HG03139 (cell line): ENCODE measurements at regions not wholly inside any gene's neighbourhood (a gene's known extent, or its start where the extent isn't known, plus 50 kb on each side); places are given as distances from the start of the nearest gene placed in this dataset.
"Not testable (repeated sequence)": the region's sequence is repeated elsewhere in the genome, so short reads cannot be mapped to it uniquely, and the experiment has no call there.

Source experiments
- ATAC-seq: cut with Tn5 transposase; IDR thresholded peaks from one replicate; pipeline ENCODE4 v1.9.1; 2021; ENCODE audit not compliant: unreplicated experiment

- no peak for ATAC-seq
Measured at GRCh38 chr2:65749545-65749944, 317.1 kb upstream of the SPRED2 start.

DNA sequence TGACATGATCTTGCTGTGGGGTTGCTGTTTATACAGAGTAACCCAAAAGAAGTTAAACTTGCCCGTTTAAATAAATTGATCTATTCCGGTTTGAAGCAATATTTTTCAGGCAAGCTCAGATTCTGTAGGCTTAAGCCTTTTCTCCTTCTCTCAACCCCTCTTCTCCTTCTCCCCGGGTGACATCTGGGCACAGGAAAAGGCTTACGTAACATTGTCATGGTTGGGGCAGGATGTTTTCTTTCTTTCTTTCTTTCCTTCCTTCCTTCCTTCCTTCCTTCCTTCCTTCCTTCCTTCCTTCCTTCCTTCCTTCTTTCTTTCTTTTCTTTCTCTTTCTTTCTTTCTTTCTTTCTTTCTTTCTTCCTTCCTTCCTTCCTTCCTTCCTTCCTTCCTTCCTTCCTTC is 315.5 kb upstream of the SPRED2 start:
- ATAC-seq = not testable (repeated sequence)

- no peak for ATAC-seq
Measured at GRCh38 chr2:65746931-65747675, 314.7 kb upstream of the SPRED2 start.

DNA sequence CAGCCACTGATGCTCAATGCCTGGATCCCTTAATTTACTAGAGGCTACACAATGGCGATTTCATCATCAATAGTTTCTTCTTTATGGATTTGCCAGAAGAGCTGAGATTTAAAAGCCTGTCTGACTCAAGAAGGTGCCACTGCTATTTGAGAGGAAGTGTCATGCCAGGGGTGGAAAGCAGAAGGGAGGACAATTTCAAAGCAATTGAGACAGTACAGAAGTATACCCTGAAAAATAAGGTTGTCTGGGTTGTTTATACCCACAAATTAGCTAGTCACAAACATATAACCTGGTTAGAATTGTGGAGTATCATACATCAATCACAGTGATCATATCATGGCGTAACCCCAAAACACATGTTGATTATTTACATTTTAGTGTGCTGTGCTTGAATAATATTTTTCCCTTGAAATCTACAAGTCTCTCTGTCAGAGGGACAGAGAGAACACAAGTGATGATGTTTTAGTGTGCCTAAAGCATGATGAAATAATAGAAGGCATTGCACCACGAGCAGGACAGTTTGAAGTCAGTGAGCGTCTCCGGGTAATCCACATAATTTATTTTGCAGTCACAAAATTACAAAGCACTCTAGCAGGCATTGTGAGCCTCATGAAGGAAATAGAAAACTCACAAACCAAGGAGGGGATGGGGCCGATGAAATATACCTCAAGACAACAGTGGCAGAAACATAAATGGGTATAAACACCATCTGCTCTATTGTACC is 312.2 kb upstream of the SPRED2 start:
- ATAC-seq = no peak

GRCh38 chr2:65742977-65743376 is 310.6 kb upstream of the SPRED2 start:
- no peak for ATAC-seq

GRCh38 chr2:65739927-65740326 is 307.5 kb upstream of the SPRED2 start:
- ATAC-seq = no peak

- no peak for ATAC-seq
Measured at GRCh38 chr2:65737452-65738011, 305.1 kb upstream of the SPRED2 start.

DNA sequence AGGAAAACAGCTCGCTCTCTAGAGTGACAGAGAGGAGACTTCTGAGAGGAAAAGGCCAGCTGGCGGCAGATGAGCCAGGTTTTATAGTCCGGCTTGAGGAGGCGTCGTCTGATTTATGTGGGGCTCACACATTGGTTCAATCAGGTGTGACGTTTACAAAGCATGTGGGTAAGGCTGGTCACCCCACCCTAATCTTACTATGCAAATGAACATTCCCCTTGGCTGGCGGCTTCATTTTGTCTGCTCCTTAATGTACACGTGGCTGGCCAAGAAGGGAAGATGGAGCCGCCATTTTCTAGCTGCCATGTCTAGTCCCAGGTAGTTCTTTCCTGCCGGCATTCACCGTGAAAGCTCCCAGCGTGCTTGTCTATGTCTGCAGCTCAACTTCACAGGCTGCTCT is 299.1 kb upstream of the SPRED2 start:
- ATAC-seq = no peak

- ATAC-seq = no peak
Measured at GRCh38 chr2:65730186-65730585, 297.8 kb upstream of the SPRED2 start.

DNA sequence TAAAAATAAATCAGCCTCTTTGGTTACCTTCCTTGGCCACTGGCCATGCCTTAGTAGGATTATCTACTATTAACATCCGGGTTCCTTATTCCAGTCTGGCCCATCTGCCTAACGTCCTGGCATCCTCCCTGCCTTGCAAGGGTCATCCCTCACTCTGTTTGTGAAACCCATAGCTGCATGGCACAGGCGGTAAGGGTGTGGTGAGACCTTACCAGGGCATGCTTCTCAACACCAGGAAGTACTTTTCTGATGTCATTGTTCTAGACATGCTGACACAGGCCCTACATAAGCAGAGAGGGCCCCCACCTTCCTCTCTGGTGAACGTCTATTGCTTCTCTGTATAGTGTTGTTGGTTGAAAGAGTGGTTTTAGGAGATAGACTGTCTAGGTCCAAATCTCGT is 296.8 kb upstream of the SPRED2 start:
- ATAC-seq = no peak

GRCh38 chr2:65728477-65729180 is 296.2 kb upstream of the SPRED2 start:
- no peak for ATAC-seq

DNA sequence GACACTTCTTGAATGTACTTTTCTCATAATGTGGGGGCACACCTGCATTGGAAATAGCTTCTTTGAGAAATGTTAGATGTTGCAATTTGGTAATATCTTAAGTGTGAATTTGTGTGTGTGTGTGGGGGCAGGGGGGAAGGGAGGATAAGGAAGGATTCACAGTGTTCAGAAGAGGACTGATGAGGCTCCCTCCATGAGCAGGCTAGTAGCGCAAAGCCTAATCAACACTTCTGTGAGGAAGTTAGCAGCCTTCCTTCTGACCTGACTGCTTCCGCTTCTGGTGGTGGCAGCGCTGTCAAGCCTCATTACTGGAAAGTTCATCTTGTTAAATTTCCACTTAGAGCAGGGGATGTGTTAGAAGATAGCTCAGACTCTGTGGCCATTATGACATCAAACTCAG is 295.4 kb upstream of the SPRED2 start:
- no peak for ATAC-seq

- no peak for ATAC-seq
Measured at GRCh38 chr2:65727381-65727780, 295.0 kb upstream of the SPRED2 start.

DNA sequence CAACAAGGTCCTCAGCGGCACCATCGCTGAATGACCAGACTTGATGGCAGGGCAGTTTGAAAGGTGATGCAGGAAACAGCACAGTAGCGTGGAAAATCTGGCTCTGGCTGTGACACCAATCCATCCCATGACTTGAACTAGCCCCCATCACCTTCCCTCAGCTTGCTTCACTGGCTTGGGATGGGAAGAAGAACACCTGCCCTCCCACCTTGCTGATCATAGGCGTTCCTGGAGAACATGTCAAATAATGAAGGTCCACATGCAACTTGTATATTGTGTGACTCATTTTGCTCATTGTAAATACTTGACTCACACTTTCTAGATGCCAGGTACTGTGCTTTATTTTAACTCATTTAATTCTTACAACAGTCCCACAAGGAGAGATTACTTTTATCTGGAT is 292.4 kb upstream of the SPRED2 start:
- ATAC-seq = no peak

DNA sequence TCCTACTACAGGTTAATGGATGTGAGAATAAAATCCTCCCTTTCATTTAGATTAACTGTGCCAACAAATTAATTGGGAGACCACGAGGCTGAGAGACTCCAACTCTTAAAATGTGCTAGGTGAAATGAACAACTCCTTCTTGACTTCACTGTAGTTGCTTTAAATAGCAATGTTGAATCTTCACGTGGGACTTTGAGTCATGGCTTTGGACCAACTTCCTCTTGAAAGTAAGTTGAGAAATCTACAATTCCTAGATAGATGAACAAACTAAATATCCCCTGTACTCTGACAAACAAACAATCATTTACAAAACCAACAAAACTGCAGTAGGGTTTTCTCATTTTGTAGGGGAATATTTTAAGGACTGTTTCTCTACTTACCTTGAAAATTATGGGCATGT is 291.9 kb upstream of the SPRED2 start:
- ATAC-seq = no peak

GRCh38 chr2:65722028-65722778 is 289.8 kb upstream of the SPRED2 start:
- no peak for ATAC-seq

GRCh38 chr2:65716698-65717097 is 284.3 kb upstream of the SPRED2 start:
- ATAC-seq = no peak

DNA sequence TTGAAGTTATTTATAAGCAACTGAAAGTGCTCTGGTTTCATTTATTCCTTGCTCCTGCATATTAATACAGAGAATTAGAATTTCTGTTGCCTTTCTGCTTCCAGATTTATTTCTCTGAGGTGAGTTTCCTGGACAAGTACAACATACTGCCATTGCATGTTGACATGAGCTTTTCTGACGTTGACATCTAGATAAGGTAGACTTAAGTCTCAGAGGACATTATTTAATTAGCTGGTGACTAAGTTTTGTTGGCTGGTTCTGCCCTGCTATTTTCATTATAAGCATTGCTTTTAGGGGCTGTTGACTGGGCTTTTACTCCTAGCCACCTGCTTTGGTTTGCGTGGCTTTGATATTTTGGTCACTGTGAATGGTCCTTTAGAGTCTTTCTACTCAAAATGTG is 282.9 kb upstream of the SPRED2 start:
- no peak for ATAC-seq

DNA sequence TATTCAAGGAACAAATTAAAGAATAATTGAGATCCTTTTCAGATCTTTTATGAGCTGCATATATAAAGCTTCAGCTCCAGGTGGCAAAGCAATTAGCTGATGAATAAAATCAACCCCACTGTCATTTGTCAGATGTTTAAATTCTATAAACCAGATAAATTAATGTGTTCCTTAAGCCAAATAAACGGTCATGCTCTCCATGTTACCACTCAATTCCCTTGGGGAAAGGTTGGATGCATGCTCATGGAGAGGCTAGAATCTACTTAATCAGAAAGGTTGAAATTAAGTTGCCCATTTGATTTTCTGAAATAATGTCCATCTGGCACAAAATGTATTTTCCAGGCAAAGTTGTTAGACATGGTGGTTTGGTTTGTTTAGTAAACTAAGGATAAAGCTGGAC is 282.5 kb upstream of the SPRED2 start:
- no peak for ATAC-seq

- no peak for ATAC-seq
Measured at GRCh38 chr2:65711863-65712262, 279.5 kb upstream of the SPRED2 start.

DNA sequence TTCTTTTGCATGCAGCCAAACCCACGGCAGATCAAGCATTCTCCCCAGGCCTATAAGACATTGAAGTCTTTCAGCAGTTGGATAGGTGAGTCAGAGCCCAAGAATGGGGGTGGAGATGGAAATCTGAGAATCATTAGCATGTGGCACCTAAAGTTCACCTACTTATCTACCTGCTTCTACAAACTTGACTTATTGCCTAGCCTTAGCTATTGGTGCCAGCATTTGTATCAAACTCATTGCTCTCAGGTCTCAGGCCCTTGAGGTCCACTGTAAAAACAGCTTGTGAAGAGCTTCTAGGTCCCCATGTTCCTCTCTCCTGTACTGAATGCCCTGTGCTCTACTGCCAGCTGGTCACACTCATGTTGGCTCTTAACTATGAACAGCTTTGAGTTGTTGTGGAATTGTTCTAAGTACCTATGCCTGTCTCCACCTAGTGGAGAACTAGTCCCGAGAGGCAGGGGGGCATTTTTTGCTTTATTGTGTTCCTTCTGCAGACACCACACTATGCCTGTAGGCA is 278.4 kb upstream of the SPRED2 start:
- ATAC-seq = no peak
